Right lobe of liver (tissue), 6 donors: ENCODE measurements at regions not wholly inside any gene's neighbourhood (a gene's known extent, or its start where the extent isn't known, plus 50 kb on each side); places are given as distances from the start of the nearest gene placed in this dataset.

Experiments used
- ATAC-seq, 4 donors: fragments of 200-7000 bp; cut with Tn5 transposase; one replicate each; pipeline ENCODE4 v1.9.1; 2020; ENCODE audit warnings: mild to moderate bottlenecking in 4 of 4, moderate library complexity in 4 of 4
- DNase-seq, 3 donors: peaks; one replicate each; pipeline ENCODE4 v3.0.0-alpha.2; 2020
- H3K27ac ChIP-seq, 3 donors: fragments of 200-600 bp; one replicate each; pipeline ENCODE4 v1.8.0; 2022
- H3K27me3 ChIP-seq, 2 donors: fragments of 200-600 bp; one replicate each; pipeline ENCODE4 v1.8.0; 2022
- H3K36me3 ChIP-seq, 4 donors: fragments of 200-600 bp; sonication (generic) in 1 of 4; one replicate each; pipeline versions ENCODE4 v1.5.1 to v1.8.0; 2017 to 2022; ENCODE audit warnings: control low read depth in 1 of 4
- H3K4me1 ChIP-seq, 4 donors: fragments of 200-600 bp; sonication (generic) in 1 of 4; one replicate each; pipeline versions ENCODE4 v1.5.1 to v1.8.0; 2017 to 2022; ENCODE audit warnings: control low read depth in 1 of 4
- H3K4me3 ChIP-seq, 3 donors: fragments of 200-600 bp; one replicate each; pipeline ENCODE4 v1.8.0; 2022
- H3K9me3 ChIP-seq, 4 donors: fragments of 200-600 bp; sonication (generic) in 1 of 4; one replicate each; pipeline versions ENCODE4 v1.5.1 to v1.8.0; 2017 to 2022; ENCODE audit warnings: control low read depth in 1 of 4
- CTCF ChIP-seq, 4 donors: fragments of 200-600 bp in 3 of 4; fragments of 450-650 bp in 1 of 4; IDR thresholded peaks; one replicate each; pipeline versions ENCODE4 v1.5.1 to v1.8.0; 2016 to 2022; ENCODE audit warnings: antibody characterized with exemption in 4 of 4, mild to moderate bottlenecking in 2 of 4
- POLR2A ChIP-seq: fragments of 450-650 bp; IDR thresholded peaks from one replicate; pipeline ENCODE4 v1.6.1; 2017; ENCODE audit warnings: antibody characterized with exemption, mild to moderate bottlenecking
- WGBS: methylation state at CpG from one replicate; pipeline ENCODE4 v1.1.6; 2018; ENCODE audit warnings: low coverage, low lambda C conversion rate; ENCODE audit not compliant: insufficient coverage; ENCODE audit errors: missing lambda C conversion rate; 5-methylcytosine and 5-hydroxymethylcytosine counted together
- intact Hi-C, 2 donors: fragments of 100-400 bp; cut with DNase I; formaldehyde crosslinking; loops; one replicate each; pipeline versions ENCODE4 v1.11.2 to v1.14.1; 2022
- donor health status: DM: no; HTN: yes; CAD: no.
- donor health status: DM: no; HTN: no; CAD: no.
- donor health status: DM: no; HTN: no; CAD: no.
- donor health status: DM: no; HTN: yes; CAD: no.
- donor health status: DM: no; HTN: yes; CAD: no.

GRCh38 chr1:221557013-221557412 lies 184.9 kb downstream of the DUSP10 start:
- ATAC-seq, result no peak
- intact Hi-C loops, result no loop called here

GRCh38 chr1:221558396-221558795 lies 183.5 kb downstream of the DUSP10 start:
- no peaks in the 10 kb centered on the region for H3K9me3 ChIP-seq
- H3K27ac ChIP-seq, result peak overlapping the region in 1 of 3 donors; percentile 29
- H3K27me3 ChIP-seq, result no peaks in the 10 kb centered on the region
- H3K36me3 ChIP-seq, result no peaks in the 10 kb centered on the region
- 72% methylated on average over 2 of the region's 2 CpGs for WGBS
- intact Hi-C loops, result no loop called here
- DNase-seq (no peak), ATAC-seq (no peak)
- no peak for TF ChIP-seq POLR2A
- TF ChIP-seq CTCF (IDR thresholded peaks at IDR 0.05), result no peak
- peaks cover 0 to 37% (median 14%) of the 10 kb centered on the region in 4 donors for H3K4me1 ChIP-seq
- no peak overlapping the region for H3K4me3 ChIP-seq

More at GRCh38 chr1:221557013-221557412, 184.9 kb downstream of the DUSP10 start:
- WGBS, result 82% methylated on average over 1 of the region's 1 CpG
- Histone ChIP-seq H3K27me3 (no peaks in the 10 kb centered on the region), H3K9me3 (no peaks in the 10 kb centered on the region), H3K4me3 (no peak overlapping the region), H3K36me3 (no peaks in the 10 kb centered on the region), H3K4me1 (peaks cover 0 to 41% (median 12%) of the 10 kb centered on the region in 4 donors), H3K27ac (peak overlapping the region in 2 of 3 donors; percentile 5 to 35)
- TF ChIP-seq POLR2A (no peak), CTCF (IDR thresholded peaks at IDR 0.05) (no peak)
- DNase-seq, result no peak

GRCh38 chr1:221559911-221560310 lies 182.0 kb downstream of the DUSP10 start:
- DNase-seq, result no peak
- intact Hi-C loops, result no loop called here
- no peak overlapping the region for H3K4me3 ChIP-seq

GRCh38 chr1:221562542-221563475 lies 179.1 kb downstream of the DUSP10 start:
- Histone ChIP-seq H3K36me3 (no peaks in the 10 kb centered on the region), H3K4me3 (peak overlapping the region in 2 of 3 donors; percentile 2 to 3), H3K9me3 (no peaks in the 10 kb centered on the region), H3K27ac (peak overlapping the region; percentile 72 to 96 (median 92)), H3K27me3 (no peaks in the 10 kb centered on the region), H3K4me1 (peaks cover 0 to 37% (median 14%) of the 10 kb centered on the region in 4 donors)
- no peak for TF ChIP-seq CTCF (IDR thresholded peaks at IDR 0.05)
- peak; percentile 88 for TF ChIP-seq POLR2A
- ATAC-seq (peak; percentile 71 to 85 (median 79)), DNase-seq (peak; percentile 29 to 72 (median 59))
- intact Hi-C loops, result no loop called here
- 30% methylated on average over 9 of the region's 9 CpGs for WGBS

More at GRCh38 chr1:221559911-221560310, 182.0 kb downstream of the DUSP10 start:
- Histone ChIP-seq H3K27me3 (no peaks in the 10 kb centered on the region), H3K9me3 (no peaks in the 10 kb centered on the region), H3K27ac (no peak overlapping the region), H3K4me1 (peaks cover 0 to 42% (median 18%) of the 10 kb centered on the region in 4 donors), H3K36me3 (no peaks in the 10 kb centered on the region)
- no peak for TF ChIP-seq POLR2A
- TF ChIP-seq CTCF (IDR thresholded peaks at IDR 0.05), result no peak
- no peak for ATAC-seq
- 85% methylated on average over 4 of the region's 4 CpGs for WGBS
